ENCODE measurements at regions not wholly inside any gene's neighbourhood (a gene's known extent, or its start where the extent isn't known, plus 50 kb on each side); places are given as distances from the start of the nearest gene placed in this dataset.
A peak's percentile ranks its signal among the peaks of the same experiment; 100 is the strongest.

GRCh38 chr13:79723519-79724024, 242.6 kb downstream of the NDFIP2 start:
- no peak for DNase-seq (ENCODE audit: low read depth, low spot score)

- no peak for DNase-seq (ENCODE audit: low read depth, low spot score)
Observed at GRCh38 chr13:79722885-79723445, 242.0 kb downstream of the NDFIP2 start.

- DNase-seq (ENCODE audit: low read depth, low spot score): no peak
Observed at GRCh38 chr13:79716191-79716590, 235.2 kb downstream of the NDFIP2 start.

- DNase-seq (ENCODE audit: low read depth, low spot score): no peak
Observed at GRCh38 chr13:79711631-79712030, 230.7 kb downstream of the NDFIP2 start.

GRCh38 chr13:79710376-79710775, 229.4 kb downstream of the NDFIP2 start:
- DNase-seq (ENCODE audit: low read depth, low spot score): no peak

- DNase-seq (ENCODE audit: low read depth, low spot score): no peak
Observed at GRCh38 chr13:79709471-79709870, 228.5 kb downstream of the NDFIP2 start.

- DNase-seq (ENCODE audit: low read depth, low spot score): no peak
Observed at GRCh38 chr13:79703772-79704171, 222.8 kb downstream of the NDFIP2 start.

- no peak for DNase-seq (ENCODE audit: low read depth, low spot score)
Observed at GRCh38 chr13:79695754-79696153, 214.8 kb downstream of the NDFIP2 start.

- DNase-seq (ENCODE audit: low read depth, low spot score): no peak
Observed at GRCh38 chr13:79692846-79693245, 211.9 kb downstream of the NDFIP2 start.

- no peak for DNase-seq (ENCODE audit: low read depth, low spot score)
Observed at GRCh38 chr13:79691826-79692225, 210.9 kb downstream of the NDFIP2 start.

- no peak for DNase-seq (ENCODE audit: low read depth, low spot score)
Observed at GRCh38 chr13:79688741-79689140, 207.8 kb downstream of the NDFIP2 start.

GRCh38 chr13:79686441-79686840, 205.5 kb downstream of the NDFIP2 start:
- no peak for DNase-seq (ENCODE audit: low read depth, low spot score)

GRCh38 chr13:79684371-79684770, 203.4 kb downstream of the NDFIP2 start:
- no peak for DNase-seq (ENCODE audit: low read depth, low spot score)

- no peak for DNase-seq (ENCODE audit: low read depth, low spot score)
Observed at GRCh38 chr13:79682164-79682563, 201.2 kb downstream of the NDFIP2 start.

GRCh38 chr13:79681069-79681468, 200.1 kb downstream of the NDFIP2 start:
- no peak for DNase-seq (ENCODE audit: low read depth, low spot score)

- no peak for DNase-seq (ENCODE audit: low read depth, low spot score)
Observed at GRCh38 chr13:79680485-79680884, 199.5 kb downstream of the NDFIP2 start.

GRCh38 chr13:79679334-79679733, 198.4 kb downstream of the NDFIP2 start:
- peak; percentile 40 for DNase-seq (ENCODE audit: low read depth, low spot score)

- DNase-seq (ENCODE audit: low read depth, low spot score): no peak
Observed at GRCh38 chr13:79678100-79678499, 197.1 kb downstream of the NDFIP2 start.

- no peak for DNase-seq (ENCODE audit: low read depth, low spot score)
Observed at GRCh38 chr13:79675931-79676660, 195.1 kb downstream of the NDFIP2 start.

GRCh38 chr13:79674765-79675515, 194.0 kb downstream of the NDFIP2 start:
- no peak for DNase-seq (ENCODE audit: low read depth, low spot score)

GRCh38 chr13:79673993-79674377, 193.0 kb downstream of the NDFIP2 start:
- DNase-seq (ENCODE audit: low read depth, low spot score): no peak

GRCh38 chr13:79673310-79673992, 192.5 kb downstream of the NDFIP2 start:
- no peak for DNase-seq (ENCODE audit: low read depth, low spot score)

Measured in smooth muscle cell of the brain vasculature (primary cell).